GM19467 (cell line): ENCODE measurements at regions not wholly inside any gene's neighbourhood (a gene's known extent, or its start where the extent isn't known, plus 50 kb on each side); places are given as distances from the start of the nearest gene placed in this dataset.
"Not testable (repeated sequence)": the region's sequence is repeated elsewhere in the genome, so short reads cannot be mapped to it uniquely, and the experiment has no call there.

Source experiments
- ATAC-seq: cut with Tn5 transposase; IDR thresholded peaks from one replicate; pipeline ENCODE4 v1.9.1; 2021; ENCODE audit warnings: mild to moderate bottlenecking, moderate library complexity; ENCODE audit not compliant: unreplicated experiment

DNA sequence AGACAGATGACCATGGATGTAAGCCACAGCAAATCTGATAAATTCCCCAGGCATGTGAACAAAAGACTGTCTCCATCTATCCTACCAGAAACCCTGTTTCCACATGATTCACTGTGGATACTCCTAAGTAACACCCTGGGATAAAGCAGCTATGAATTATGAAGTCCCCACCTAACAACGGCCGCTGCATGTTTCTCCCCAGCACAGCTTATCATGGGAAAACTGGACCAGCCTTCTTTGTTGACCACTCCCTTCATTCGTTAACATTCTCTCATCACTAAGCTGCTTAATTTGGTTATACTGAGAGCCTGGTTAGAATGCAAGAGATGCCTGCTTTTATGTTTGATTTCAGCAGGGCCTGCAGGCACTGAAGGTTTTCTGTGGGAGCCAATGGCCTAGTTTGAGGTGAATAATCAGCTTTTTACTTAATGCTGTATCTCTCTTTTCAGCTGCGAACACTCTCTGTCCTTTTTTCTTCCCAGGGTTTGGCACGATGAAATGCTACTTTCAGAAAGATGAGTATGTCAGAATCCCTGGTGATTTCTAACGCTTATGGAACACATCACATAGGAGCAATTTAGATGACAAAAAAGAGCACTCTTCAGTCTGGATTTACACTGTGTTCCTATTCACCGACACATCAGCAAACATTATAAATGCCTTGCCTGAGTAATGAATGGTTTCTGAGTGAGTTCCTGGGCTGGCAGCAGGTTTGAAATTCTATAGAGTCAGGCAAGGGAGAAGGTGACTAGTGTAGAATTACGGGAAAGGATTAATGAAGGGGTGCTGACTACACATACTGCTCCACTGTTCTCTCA, 318.4 kb upstream of the ZNF608 start:
- ATAC-seq = no peak

DNA sequence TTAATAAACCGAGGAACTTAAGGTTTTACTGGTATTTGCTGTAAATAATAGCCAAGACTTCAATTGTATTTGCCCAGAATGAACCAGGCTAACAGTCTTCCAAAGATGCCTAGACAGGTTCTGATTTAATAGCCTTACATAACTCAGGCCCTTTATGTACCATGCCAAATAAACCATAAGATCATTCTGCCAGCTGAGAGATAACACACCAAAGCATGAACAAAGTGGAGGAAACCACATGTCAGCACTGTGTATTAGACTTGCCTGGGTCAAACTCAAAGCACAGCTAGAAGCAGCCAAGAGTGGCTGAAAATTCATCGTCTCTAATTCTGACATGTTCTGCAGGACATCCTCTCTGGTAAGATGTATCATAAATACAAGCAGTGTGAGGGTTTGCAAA, 319.3 kb upstream of the ZNF608 start:
- ATAC-seq = no peak

DNA sequence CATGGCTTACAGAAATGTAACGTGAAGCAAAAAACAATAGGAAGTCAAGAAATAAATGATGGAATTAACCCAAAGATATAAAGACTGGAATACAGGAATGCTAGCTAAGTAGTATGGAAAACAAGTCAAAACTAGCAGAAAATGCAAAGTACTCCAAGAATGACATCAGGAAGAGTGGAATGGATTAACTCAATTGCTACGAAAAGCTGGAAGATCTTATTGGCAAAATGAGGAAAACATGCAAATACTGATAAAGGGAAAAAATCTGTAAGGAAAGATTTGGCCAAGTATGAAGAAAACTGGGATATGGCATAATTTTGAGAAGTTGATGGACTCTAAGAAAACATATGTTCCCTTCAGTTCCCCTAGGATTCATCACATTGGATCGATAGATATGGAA, 324.5 kb upstream of the ZNF608 start:
- ATAC-seq = no peak

DNA sequence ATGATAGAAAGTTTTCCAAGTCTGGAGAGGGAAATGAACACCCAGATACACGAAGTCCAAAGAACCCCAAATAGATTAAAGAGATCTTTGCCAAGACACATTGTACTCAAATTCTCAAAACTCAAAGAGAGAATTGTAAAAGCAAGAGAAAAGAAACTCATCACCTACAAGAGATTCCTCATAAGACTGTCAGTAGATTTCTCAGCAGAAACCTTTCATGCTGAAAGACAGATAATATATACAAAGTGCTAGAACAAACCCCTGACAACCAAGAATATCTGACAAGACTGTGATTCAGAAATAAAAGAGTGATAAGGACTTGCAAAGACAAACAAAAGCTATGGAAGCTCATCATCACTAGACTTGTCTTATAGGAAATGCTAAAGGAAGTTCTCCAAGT, 326.7 kb upstream of the ZNF608 start:
- ATAC-seq = no peak

DNA sequence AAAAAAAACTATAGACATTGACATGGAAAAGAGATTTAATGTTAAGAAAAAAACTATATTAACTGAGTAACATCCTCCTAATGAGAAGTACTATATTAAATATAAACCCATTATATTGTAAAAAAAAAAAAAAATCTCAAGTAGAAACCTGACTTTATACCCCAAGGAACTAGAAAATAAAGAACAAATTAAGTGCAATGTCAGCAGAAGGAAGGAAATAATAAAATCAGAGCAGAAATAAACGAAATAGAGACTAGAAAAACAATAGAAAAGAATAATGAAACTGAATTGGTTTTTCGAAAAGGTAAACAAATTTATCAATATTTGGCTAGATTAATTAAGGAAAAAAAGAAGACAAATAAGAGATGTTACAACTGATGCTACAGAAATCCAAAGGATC, 329.1 kb upstream of the ZNF608 start:
- ATAC-seq = no peak

DNA sequence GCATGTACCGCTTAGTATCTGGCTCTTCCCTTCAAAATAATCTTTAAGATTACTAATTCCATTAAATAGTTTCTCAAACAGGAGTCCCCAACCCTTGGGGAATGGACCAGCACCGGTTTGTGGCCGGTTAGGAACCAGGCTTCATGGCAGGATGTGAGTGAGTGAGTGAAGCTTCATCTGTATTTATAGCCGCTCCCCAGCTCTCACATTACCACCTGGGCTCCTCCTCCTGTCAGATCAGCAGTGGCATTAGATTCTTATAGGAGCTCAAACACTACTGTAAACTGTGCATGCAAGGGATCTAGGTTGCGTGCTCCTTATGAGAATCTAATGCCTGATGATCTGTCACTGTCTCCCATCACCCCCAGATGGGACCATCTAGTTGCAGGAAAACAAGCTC, 332.6 kb upstream of the ZNF608 start:
- ATAC-seq = not testable (repeated sequence)

DNA sequence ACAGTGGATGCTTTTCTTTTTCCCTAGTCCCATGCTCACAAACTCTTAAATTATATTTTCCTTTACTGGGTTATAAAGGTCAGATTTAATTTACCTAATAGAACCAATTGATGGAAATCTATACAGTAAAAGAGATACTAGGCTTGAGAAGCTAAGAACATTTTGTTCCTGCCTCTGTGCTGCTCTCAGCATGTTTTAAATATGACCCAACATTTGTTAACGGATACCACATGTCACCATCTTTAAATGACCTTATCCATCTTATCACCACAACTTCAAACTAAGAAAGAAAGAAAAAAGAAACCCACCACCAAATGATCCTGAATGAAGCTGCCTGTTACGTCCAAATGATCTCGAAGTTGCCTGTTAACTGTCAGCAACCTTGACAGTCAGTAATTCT, 334.7 kb upstream of the ZNF608 start:
- no peak for ATAC-seq

DNA sequence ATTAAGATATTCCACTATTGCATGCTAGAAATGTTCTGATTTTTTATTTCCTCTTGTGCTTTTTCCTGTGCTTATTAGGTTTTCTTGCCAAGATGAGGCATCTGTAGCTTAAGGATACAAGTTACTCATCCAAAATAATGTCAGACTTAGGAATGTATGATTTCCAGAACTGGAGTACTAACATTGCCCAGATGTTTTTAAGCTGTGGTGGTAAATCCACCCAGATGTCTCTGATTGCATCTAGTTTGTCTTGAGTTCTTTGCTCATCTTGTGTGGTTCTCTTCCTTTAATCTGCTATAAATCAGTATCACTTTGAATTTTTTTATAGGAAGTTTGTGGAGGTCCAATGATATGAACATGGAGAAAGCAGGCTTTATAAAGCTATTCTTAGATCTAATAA, 337.5 kb upstream of the ZNF608 start:
- ATAC-seq = no peak

DNA sequence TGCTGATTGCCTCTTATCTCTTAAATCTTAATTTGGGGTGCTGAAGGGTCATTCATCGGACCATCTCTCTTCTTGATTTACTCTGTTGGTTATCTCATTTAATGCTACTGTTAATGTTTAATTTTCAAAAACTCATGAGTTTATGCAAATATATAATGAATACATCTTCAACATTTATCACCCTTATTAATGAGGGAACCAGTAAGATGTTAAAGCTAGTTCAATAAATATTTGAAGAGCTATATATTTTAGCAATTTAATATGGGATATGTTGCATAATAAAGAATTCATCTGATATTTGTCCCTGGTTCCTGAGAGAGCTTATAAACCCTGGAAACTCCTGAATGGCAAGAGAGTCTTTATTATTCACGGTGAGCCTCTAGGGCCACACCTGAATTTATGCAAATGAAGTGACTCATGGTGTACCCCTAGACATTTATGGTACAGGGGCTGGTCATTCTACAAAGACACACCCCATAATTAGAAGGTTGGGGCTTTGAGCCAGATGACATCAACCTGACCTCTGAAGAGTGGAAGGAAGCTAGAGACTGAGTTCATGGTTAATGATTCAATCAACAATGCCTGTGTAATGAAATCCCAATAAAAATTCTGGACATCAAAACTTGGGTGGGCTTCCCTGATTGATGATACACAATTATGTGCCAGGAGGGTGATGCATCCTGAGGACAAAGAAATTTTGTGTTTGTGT, 339.5 kb upstream of the ZNF608 start:
- no peak for ATAC-seq

DNA sequence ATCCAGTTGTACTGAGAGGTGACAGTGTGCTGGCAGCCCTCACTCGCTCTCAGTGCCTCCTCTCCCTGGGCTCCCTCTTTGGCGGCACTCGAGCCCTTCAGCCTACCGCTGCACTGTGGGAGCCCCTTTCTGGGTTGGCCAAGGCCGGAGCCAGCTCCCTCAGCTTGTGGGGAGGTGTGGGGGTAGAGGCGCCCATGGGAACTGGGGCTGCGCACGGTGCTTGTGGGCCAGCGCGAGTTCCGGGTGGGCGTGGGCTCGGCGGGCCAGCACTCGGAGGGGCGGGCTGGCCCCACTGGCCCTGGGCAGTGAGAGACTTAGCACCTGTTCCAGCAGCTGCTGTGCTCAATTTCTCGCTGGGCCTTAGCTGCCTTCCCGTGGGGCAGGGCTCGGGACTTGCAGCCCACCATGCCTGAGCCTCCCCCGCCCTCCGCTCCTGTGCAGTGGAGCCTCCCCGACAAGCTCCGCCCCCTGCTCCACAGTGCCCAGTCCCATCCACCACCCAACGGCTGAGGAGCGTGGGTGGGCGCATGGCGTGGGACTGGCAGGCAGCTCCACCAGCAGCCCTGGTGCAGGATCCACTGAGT, 342.2 kb upstream of the ZNF608 start:
- no peak for ATAC-seq

DNA sequence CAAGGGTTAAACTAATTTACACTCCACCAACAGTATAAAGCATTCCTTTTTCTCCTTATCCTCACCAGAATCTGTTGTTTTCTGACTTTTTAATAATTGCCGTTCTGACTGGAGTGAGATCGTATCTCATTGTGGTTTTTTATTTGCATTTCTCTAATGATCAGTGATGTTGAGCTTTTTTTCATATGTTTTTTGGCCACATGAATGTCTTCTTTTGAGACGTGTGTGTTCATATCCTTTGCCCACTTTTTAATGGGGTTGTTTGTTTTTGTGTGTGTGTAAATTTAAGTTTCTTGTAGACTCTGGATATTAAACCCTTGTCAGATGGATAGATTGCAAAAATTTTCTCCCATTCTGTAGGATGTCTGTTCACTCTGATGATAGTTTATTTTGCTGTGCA, 345.7 kb upstream of the ZNF608 start:
- not testable (repeated sequence) for ATAC-seq

DNA sequence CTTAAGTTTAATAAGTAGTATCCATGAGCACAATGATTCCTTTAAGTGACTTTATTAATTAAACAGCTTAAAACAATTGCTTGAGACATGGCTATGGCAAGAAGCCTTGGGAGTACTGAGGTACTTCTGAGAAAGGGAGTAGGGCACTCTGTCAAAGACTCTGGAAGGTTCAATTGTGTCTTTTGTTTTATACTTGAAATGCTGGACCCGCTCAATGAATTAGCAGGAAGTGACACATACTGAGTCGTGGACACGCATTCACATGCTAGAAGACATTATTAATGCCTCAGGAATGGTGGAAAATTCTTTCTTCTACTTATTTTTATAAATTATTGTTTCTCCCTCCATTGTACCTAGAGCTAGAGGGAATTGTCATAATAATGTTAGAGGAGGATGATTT, 347.3 kb upstream of the ZNF608 start:
- no peak for ATAC-seq

DNA sequence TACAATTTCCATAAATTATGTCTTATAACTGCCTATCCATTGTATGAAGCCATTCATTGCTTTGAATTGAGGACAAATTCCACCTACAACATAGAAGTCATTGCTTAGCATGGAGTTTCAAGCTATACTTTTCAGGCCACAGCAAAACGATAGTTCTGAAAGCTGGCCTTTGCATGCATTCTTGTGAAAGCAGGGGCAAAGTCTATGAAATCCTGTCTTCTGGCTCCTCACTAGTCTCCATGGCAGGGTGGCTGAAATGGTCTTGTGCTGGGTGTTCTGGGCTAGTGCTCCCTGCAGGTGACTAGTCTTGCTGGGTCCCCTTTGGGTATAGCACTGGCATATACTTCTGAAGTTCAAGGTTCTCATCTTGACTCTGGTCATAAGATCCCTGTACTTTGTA, 353.9 kb upstream of the ZNF608 start:
- ATAC-seq = no peak

DNA sequence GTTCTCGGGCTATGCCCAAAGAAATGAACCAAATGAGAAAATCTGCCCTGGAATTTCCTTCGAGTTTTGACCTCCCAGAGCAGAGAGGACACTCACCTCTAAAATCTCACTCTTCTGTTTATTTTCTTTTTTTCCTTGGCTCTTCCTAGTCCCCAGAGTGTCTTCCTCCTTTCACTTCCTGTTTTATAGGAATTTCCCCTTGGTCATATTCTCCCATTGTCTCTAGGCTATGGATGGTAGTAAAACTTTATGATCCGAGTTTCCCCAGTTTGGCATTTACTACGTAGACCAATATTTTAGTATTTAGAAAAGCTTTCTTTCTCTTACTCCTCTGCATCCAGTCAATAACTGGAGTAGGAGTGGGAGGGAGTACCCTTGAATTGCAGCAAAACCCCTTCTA, 354.5 kb upstream of the ZNF608 start:
- ATAC-seq = no peak

DNA sequence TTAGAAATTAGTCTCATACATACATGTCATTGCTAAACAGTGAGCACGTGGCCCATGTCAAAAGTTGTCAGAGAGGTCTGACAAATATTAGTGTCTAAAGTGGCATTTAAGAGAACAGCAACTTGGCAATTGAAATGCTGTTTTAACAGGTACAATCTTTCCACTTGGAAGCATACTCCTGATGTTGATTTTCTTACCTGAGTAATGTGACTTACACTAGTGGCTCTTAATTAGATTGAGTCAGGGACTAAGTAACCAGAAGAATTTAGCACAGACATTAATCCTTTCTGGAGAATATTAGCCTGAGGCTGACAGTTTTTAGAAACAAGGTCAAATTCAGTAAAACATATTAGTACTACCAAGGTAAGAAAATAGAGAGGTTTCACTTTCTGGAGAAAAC, 357.0 kb upstream of the ZNF608 start:
- ATAC-seq = no peak

DNA sequence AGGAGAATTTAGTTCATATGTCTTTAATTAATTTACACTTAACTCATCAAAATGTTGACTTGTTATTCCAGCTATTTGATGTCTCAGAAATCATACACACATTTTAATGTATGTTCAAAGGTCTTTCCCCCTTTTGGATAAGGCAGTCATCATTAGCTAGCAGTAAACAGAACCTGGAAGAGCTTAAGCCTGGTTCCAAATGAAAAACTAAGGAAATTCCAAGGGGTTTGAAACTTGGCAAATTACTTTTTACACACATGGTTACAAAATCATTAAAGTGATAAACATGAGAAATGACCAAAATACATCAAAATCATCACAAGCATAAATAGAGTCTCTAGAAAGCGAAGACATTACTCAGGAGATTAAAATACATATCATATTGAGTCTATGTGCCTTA, 359.8 kb upstream of the ZNF608 start:
- no peak for ATAC-seq

DNA sequence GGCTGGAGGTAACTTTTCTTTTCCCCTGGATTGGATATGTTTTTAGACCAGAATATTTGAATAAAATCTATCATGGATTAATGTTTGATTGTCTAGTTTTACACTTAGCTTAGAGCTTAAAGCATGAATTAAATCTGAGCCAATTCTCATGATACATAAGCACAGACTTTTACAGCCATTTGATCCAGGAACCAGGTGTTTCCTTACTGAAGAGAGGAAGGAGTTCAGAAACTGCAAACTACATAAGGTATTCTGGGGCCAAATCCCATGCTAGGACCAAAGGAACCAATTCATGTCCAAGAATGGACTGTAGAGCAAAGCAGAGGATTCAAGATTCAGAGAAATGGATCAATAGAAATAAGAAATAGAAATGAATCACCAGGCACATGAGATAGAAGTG, 360.4 kb upstream of the ZNF608 start:
- no peak for ATAC-seq

DNA sequence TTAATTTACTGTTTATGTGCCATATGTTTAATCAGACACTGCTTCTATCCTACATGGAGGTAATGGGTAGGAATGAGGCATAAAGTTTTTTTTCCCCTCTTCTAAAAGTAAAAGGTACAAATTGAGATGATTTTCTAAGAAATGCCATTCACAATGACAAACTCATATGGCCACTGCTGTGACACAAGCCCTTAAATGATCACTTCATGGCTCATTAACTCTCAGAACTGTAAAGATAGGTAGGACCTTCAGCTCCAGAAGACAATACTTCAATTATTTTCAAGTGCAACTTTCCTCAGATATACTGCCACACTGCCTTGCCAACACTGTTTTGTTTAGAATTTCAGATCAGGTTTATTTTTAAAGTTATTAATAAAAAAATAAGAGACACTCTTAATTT, 362.9 kb upstream of the ZNF608 start:
- no peak for ATAC-seq

DNA sequence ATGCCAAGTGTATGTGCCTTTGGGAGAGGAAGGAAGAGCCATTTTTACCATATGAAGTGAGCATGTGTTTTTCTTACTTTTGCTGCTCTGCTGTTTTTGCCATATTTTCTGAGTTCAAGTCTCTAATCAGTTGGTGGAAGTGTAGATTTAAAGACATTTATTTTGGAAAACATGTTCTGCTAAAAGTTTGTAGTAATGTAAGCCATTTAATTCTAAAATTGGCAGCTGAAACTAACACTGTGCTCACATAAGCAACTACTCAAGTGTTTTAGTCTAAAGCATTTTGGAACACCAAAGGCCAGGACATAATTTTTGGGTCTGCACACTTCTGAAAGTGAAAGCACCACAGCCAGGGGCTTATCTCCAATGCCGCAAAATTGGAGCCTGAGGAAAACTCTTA, 363.4 kb upstream of the ZNF608 start:
- ATAC-seq = no peak

DNA sequence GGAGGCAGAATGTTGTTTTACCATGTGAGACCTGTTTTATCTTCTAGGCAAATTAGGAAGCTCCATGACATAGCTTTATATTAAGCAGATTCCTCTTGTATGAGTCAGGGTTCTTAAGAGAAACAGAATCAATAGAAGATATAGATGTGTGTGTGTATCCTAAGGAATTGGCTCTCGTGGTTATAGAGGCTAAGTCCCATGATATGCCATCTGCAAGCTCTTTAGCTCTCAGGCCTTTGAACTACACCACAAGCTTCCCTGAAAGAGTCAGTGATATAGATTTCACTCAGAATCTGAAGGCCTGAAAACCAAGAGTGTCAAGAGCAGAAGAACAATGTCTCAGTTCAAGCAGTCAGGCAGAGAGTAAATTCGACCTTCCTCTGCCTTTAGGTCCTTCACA, 365.8 kb upstream of the ZNF608 start:
- ATAC-seq = no peak

DNA sequence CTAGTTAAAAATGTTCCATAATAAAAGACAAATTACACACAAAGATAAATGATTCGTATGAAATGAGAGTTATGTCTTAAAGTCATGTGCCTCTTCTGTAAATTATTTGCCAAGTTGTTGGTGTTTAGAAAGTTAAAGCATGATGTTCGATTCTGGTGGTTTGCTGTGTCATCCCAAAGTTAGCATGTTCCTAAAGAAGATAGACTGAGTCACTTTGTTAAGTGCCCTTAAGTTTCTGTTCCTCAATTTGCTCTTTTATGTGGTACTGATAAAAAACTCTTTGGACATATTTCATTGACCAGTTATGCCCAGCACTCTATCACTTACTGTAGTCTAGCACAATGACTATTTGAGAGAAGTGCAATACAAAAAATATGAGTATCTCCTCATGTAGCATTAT, 366.9 kb upstream of the ZNF608 start:
- no peak for ATAC-seq

DNA sequence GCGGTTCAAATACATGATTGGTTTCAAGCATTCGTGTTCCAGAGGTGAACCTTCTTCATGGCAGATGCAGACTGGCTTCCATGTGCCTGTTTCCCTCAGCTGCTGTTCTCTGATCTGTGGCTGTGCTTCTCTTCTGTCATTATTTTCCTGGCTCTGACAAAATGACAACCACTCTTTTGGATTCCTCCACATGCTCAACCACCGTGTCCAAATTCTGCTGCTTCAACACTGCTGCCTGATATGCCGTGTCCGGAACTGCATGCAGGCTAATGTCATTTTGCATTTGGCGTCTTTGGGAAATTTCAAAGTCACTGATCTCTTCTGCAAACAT, 368.7 kb upstream of the ZNF608 start:
- ATAC-seq = no peak
